Cardiac septum (tissue), 1 donor: ENCODE measurements at regions not wholly inside any gene's neighbourhood (a gene's known extent, or its start where the extent isn't known, plus 50 kb on each side); places are given as distances from the start of the nearest gene placed in this dataset.
"Not testable (repeated sequence)": the region's sequence is repeated elsewhere in the genome, so short reads cannot be mapped to it uniquely, and the experiment has no call there.

Experiments
- DNase-seq: peaks from one replicate; pipeline ENCODE4 v3.0.0-alpha.2; 2020; ENCODE audit warnings: low spot score
- intact Hi-C: fragments of 100-400 bp; cut with DNase I; formaldehyde crosslinking; loops from one replicate; pipeline ENCODE4 v1.14.0; 2022
- donor health status: DM: no; HTN: no; CAD: no.

- intact Hi-C loops: no loop called here
- DNase-seq: no peak
These were observed 181.8 kb upstream of the FERD3L start for GRCh38 chr7:19327018-19327417.

GRCh38 chr7:19322002-19322401 is 176.8 kb upstream of the FERD3L start:
- intact Hi-C loops: no loop called here
- no peak for DNase-seq

DNA sequence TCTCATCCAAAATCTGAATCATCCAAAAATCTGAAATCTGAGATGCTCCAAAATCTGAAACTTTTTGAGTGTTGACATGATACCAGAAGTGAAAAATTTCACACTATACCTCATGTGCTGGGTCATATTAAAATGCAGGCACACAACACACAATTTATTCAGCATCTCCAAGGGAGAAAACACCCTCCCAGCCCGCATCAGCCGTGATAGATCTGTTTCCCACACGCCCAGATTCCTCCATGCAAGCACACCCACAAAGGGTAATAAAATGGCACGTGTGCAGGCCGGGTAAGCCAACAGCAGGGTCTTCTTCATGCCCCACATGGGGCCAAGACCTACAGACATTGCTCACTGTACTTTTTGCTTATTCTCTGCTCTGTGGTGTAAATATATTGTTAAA is 173.1 kb upstream of the FERD3L start:
- intact Hi-C loops: no loop called here
- DNase-seq: no peak

DNA sequence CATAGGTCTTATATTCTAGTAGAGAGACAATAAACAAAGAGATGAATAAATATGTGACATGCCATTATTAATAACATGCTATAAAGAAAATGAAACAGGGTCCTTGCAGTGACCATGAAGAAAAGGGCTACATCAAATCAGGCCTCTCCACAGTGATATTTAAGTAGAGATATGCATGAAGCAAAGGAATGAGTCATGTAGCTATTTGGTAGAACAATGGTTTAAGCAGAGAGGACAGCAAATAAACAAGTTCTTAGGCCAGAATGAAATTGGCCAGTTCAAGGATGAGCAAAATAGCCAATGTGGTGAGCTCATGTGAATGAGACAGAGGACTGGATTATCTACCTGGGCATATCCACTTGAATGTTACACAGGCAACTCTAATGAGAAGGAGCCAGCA is 172.2 kb upstream of the FERD3L start:
- no peak for DNase-seq
- intact Hi-C loops: no loop called here

- intact Hi-C loops: no loop called here
- no peak for DNase-seq
These were observed 167.2 kb upstream of the FERD3L start for GRCh38 chr7:19312416-19312815.

DNA sequence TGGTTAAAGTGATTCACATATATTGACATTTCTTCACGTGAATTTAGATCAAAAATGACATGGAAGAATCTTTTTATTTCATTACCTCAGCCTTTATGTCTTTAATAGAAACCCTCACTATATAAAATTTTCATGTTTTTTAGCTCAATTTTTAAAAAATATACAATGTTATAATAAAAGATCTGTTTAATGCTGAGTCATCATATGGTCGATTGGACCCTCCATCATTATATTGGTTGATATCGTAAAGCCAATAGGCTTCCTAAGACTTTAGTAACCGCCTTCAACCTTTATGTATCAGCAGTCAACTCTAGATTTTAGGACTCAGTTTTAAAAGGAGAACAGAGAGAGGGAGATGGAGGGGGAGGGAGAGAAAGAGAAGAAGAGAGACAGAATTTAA is 162.3 kb upstream of the FERD3L start:
- no peak for DNase-seq
- intact Hi-C loops: no loop called here

DNA sequence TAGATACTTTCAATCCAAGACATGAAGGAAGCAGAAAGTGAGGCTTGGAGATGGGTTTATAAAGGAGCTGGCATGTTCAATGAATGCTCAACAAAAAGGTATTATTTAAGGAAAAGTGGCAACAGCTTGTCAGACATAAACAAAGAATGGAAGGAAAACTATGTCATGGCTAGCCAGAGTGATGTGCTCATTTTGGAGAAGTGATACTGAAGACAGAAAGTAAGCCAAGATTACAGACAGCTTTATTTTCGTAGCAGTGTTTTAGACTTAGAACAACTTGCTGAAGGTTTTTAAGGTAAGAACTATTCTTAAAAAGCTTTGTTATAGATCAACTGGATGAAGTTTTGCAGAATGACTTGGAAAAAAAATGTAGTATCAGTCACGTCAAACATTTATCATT is 160.5 kb upstream of the FERD3L start:
- intact Hi-C loops: no loop called here
- no peak for DNase-seq

DNA sequence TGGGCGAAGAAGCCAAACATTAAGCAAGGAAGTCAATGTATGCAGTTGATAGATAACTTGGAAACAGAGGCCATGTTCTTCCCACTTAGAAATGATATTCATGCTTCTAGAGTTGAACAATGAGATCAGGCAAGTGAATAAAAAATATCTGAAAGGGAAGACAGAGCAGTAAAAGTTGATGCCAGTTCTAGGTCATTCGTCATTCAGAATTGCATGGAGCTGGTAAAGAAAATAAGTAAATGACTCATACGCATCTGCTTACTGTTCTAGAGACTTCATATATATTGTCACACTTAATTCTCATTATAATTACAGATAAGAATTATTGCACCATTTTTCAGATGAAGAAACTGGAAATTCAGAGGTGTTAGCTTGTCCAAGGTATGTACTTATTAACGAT is 158.9 kb upstream of the FERD3L start:
- DNase-seq: no peak
- intact Hi-C loops: no loop called here

- intact Hi-C loops: no loop called here
- no peak for DNase-seq
These were observed 157.5 kb upstream of the FERD3L start for GRCh38 chr7:19302731-19303130.

DNA sequence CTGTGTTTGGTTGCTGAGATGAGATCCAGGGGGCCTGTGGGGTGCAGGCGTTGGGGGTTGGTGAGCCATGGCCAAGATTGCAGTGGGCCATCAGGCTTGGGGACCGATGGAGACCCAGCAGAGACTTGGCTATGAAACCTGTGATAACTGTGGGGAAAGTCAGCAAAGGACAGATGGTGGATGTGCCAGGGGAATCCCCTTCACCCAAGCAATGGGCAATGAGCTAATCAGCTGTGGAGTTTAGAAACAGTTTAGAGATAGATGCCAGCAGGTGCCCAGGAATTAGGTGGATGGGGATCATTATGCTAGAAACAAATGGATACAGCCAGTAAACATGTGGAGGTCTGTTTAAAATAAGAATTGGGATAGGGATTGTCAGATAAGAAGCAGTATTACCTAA is 151.4 kb upstream of the FERD3L start:
- intact Hi-C loops: no loop called here

GRCh38 chr7:19295376-19295775 is 150.2 kb upstream of the FERD3L start:
- no peak for DNase-seq
- intact Hi-C loops: no loop called here

More for the DNA sequence above, 151.4 kb upstream of the FERD3L start:
- no peak for DNase-seq

DNA sequence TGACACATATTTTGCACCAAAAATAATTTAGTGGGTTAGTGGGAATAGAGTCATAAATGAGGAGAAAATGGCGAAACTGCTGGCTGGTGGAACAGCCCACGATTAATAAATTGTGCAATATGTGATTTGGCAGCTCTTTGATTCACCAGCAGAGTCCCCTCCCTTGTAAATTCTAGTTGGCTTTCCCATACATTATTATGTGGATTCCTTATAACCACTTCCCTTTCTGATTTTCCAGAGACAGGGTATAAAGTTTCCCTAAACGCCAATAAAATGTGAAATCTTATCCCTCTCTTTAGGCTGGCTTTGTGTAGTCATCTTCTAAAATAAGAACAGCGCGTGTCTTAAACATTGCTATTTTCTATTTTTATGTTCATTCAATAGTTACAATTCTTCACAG is 149.4 kb upstream of the FERD3L start:
- intact Hi-C loops: no loop called here
- no peak for DNase-seq

DNA sequence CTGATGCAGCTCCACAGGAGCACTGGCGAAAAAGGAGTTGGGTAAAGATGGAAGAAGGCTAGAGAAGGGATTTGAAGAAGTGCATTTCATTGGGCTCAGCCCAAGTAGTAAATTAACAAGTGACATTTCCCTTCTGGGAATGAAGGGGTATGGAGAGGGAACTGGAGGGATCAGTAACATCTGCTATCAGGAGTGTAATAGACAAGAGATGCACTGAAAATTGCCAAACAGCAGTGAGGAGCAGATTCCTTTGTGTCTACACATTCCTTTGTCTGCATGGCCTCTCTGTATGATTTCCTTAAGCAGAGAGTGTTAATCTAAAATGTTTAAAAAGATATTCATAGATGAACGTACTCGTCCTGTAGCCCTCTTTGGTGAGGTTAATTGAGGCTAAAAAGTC is 148.2 kb upstream of the FERD3L start:
- intact Hi-C loops: no loop called here

GRCh38 chr7:19290968-19291367 is 145.7 kb upstream of the FERD3L start:
- no peak for DNase-seq
- intact Hi-C loops: no loop called here

More for the DNA sequence above, 148.2 kb upstream of the FERD3L start:
- no peak for DNase-seq

DNA sequence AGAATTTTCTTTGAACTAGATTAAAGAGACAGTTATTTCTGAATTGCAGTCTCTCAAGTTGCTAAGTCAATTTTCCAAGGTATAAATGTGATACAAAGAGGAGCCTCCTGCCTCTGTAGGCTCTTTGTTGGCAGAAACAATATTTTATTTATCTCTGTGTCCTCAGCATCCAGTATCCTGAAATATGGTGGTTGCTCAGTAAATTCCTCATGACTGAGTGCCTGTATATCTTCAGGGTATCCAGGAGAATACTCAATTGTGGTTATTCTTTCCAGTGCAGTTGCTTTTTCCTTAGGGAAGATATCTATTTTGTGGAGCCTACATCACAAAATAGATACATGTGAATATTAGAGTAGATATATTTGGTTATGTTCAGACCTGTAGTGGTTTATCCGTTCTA is 144.8 kb upstream of the FERD3L start:
- intact Hi-C loops: no loop called here
- DNase-seq: no peak

DNA sequence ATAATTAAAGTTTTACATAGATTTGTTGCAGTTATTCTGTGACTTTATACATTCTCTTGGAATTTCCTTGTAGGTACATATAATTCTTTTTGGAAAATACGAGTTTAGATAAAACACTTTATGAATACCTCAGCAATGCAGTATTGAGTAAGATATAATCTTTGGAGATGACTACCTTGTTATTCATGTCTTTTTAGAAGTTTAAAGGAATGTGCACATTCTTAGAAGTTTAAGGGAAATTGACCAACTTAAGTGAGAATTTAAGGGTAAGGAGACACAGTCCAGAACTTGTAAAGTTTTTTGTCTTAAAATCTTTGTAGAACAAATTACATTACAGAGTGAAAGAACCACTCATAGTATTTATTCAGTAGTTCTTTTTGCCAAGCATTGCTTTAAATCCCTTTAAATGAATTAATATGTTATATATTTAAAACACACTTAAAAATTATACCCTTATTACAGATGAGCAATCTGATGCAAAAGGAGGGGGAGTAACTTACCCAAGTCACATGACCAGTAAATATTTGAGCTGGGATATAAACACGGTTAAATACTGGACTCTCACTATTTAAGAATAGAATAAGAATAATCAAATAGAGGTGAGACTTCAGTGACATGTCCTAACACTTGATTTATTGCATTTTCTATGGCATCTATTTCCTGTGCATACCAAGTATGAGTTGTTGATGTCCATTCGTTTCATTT is 139.5 kb upstream of the FERD3L start:
- no peak for DNase-seq
- intact Hi-C loops: no loop called here

- intact Hi-C loops: no loop called here
- no peak for DNase-seq
These were observed 138.9 kb upstream of the FERD3L start for GRCh38 chr7:19284136-19284535.

GRCh38 chr7:19275000-19275399 is 129.8 kb upstream of the FERD3L start:
- intact Hi-C loops: no loop called here
- DNase-seq: no peak

- DNase-seq, intact Hi-C loops: not testable (repeated sequence)
These were observed 127.1 kb upstream of the FERD3L start for GRCh38 chr7:19272329-19272728.

DNA sequence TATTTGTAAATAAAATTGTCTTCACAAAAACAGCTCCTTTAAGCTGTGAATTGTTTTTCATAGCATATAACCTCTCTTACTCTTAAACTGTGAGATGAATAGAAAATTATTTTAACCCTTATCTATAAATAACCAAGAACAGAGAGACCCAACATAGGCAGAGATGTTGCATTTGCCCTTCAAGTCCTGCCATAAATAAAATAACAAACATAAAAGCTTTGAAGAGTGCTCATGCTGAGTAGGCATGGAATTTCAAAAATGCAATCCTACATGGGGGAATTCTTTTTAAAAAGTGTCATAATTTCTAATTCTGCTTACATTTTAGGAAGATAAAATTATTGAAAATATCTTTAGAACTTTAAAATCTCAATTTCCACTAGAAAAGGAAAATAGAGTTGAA is 124.1 kb upstream of the FERD3L start:
- no peak for DNase-seq
- intact Hi-C loops: no loop called here

DNA sequence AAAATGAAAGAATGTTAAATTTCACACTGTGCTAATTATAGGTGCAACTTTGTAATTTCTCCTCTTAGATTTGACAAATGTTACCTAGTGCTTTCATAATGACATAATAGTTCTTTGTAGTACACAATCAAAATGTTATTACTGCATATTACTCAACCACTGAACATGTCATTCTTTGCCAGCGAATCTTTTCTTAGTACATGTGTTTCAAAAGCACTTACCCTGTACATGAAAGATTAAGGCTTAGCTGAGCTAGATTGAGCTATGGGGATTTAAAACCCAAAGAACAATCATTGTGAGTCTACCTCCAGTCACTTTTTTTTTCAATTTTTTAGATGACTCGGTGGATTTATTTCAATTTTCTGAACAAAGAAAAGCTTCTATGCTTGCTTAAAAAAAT is 123.5 kb upstream of the FERD3L start:
- intact Hi-C loops: no loop called here

DNA sequence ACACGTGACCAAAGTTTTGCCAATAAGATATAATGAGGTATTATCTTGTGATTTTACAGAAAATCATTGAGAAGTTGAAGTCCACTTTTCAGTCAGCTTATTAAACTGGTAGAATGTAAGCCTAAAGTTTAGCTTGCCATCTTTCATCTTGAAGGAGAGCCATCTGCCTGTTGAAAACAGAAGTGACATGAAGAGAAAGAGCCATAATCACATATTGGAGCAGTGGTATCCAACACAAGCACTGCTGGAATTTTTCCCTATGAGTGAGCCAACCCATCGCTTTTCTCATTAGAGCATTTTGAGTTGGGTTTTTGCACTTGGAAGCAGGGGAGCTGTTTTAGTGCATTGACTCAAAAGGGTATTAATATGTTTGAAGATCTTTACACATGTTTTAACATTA is 117.6 kb upstream of the FERD3L start:
- DNase-seq: no peak
- intact Hi-C loops: no loop called here

More for the DNA sequence above, 123.5 kb upstream of the FERD3L start:
- DNase-seq: no peak
